Esophagus squamous epithelium (tissue), 5 donors: ENCODE measurements at regions not wholly inside any gene's neighbourhood (a gene's known extent, or its start where the extent isn't known, plus 50 kb on each side); places are given as distances from the start of the nearest gene placed in this dataset.
"Not testable (repeated sequence)": the region's sequence is repeated elsewhere in the genome, so short reads cannot be mapped to it uniquely, and the experiment has no call there.

Experiments used
- DNase-seq: peaks from one replicate; lab custom pipeline; 2025; lab: John Stamatoyannopoulos, UW
- H3K27ac ChIP-seq, 4 donors: fragments of 200-600 bp; sonication (generic); one replicate each; pipeline ENCODE4 v1.5.1; 2016 to 2019; ENCODE audit warnings: mild to moderate bottlenecking in 1 of 4
- H3K27me3 ChIP-seq, 4 donors: fragments of 200-600 bp; sonication (generic); 1 replicate in 3 of 4; 2 replicates in 1 of 4; pipeline versions ENCODE4 v1.5.1 to v1.6.0; 2017 to 2021; ENCODE audit warnings: antibody characterized with exemption in 1 of 4
- H3K36me3 ChIP-seq, 3 donors: fragments of 200-600 bp; sonication (generic); one replicate each; pipeline ENCODE4 v1.5.1; 2016 to 2019
- H3K4me1 ChIP-seq, 3 donors: fragments of 200-600 bp; sonication (generic); one replicate each; pipeline ENCODE4 v1.5.1; 2017 to 2019
- H3K4me3 ChIP-seq, 4 donors: fragments of 200-600 bp; sonication (generic); 1 replicate in 3 of 4; 2 replicates in 1 of 4; pipeline ENCODE4 v1.5.1; 2016 to 2019; ENCODE audit warnings: mild to moderate bottlenecking in 2 of 4, moderate library complexity in 1 of 4
- H3K9me3 ChIP-seq, 3 donors: fragments of 200-600 bp; sonication (generic); one replicate each; pipeline ENCODE4 v1.5.1; 2016 to 2019
- POLR2A ChIP-seq, 4 donors: fragments of 450-650 bp; IDR thresholded peaks; one replicate each; pipeline ENCODE4 v1.6.1; 2017; ENCODE audit warnings: antibody characterized with exemption in 4 of 4, mild to moderate bottlenecking in 4 of 4, moderate library complexity in 3 of 4
- WGBS, 2 donors: methylation state at CpG; one replicate each; pipeline ENCODE4 v1.1.5; 2018; 5-methylcytosine and 5-hydroxymethylcytosine counted together
- intact Hi-C: fragments of 100-400 bp; cut with DNase I; formaldehyde crosslinking; loops from one replicate; pipeline ENCODE4 v1.15.0; 2022
- TF ChIP-seq, protein P1 (sequence below), 6 experiments: fragments of 450-650 bp in 4 of 6; fragments of 200-600 bp in 2 of 6; sonication (generic) in 2 of 6; IDR thresholded peaks; one replicate each; pipeline ENCODE4 v1.5.1; 2016 to 2019; ENCODE audit warnings: antibody characterized with exemption in 6 of 6, mild to moderate bottlenecking in 4 of 6, moderate library complexity in 4 of 6
- donor health status: DM: yes; HTN: yes; CAD: no.

DNA sequence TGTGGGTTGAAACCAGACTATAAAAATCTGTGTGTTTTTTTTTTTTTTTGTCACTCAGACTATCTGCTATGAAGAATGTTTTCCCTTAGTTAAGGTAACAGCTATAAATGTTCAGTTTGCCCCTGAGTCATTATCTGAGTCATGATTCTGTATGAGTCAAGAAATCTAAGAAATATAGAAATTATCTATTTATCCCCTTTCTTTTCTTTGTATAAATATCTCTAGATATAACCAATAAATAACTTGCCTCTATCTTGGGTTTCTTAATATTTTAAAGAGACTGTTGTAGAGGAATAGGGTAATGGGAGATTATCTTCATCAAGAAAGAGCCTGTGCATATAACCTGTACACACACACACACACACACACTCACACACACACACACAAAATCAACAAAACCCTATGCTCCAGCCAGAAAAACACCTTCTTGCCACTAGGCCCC is 161.7 kb upstream of the EEA1 start:
- intact Hi-C loops = no loop called here
- TF ChIP-seq, protein P1, sequence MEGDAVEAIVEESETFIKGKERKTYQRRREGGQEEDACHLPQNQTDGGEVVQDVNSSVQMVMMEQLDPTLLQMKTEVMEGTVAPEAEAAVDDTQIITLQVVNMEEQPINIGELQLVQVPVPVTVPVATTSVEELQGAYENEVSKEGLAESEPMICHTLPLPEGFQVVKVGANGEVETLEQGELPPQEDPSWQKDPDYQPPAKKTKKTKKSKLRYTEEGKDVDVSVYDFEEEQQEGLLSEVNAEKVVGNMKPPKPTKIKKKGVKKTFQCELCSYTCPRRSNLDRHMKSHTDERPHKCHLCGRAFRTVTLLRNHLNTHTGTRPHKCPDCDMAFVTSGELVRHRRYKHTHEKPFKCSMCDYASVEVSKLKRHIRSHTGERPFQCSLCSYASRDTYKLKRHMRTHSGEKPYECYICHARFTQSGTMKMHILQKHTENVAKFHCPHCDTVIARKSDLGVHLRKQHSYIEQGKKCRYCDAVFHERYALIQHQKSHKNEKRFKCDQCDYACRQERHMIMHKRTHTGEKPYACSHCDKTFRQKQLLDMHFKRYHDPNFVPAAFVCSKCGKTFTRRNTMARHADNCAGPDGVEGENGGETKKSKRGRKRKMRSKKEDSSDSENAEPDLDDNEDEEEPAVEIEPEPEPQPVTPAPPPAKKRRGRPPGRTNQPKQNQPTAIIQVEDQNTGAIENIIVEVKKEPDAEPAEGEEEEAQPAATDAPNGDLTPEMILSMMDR (IDR thresholded peaks at IDR 0.05) = no peak
- no peak for TF ChIP-seq POLR2A (IDR thresholded peaks at IDR 0.05)
- DNase-seq = no peak
- Histone ChIP-seq H3K4me3 (no peak overlapping the region), H3K27ac (no peak overlapping the region), H3K27me3 (no peaks in the 10 kb centered on the region), H3K9me3 (peaks cover 0 to 7% (median 3%) of the 10 kb centered on the region in 3 donors), H3K36me3 (no peaks in the 10 kb centered on the region), H3K4me1 (peaks cover 0 to 24% (median 3%) of the 10 kb centered on the region in 3 donors)

GRCh38 chr12:93091886-93092648 is 163.0 kb upstream of the EEA1 start:
- Histone ChIP-seq H3K27ac (peak overlapping the region in 1 of 4 donors; percentile 6), H3K9me3 (no peaks in the 10 kb centered on the region), H3K36me3 (no peaks in the 10 kb centered on the region), H3K4me3 (no peak overlapping the region), H3K4me1 (peaks cover 0 to 24% (median 3%) of the 10 kb centered on the region in 3 donors), H3K27me3 (no peaks in the 10 kb centered on the region)
- DNase-seq = no peak
- 65 to 69% methylated on average over 6 of the region's 6 CpGs for WGBS, 2 donors
- no peak for TF ChIP-seq POLR2A (IDR thresholded peaks at IDR 0.05)
- intact Hi-C loops = no loop called here

DNA sequence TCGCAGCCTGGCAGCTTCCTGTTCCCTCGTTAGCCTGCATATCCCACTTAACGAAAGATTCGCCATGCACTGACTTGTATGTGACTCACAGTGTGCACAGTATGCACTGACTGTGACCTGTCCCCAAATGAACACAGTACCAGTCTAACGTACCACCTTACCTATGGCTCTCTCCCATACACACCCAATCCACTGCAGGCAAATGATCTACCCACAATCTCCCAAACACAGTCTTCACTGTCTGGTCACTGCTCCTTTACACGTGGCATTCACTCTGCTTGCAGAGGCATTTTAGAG is 163.5 kb upstream of the EEA1 start:
- no peak for DNase-seq
- WGBS, 2 donors = 63 to 78% methylated on average over 6 of the region's 6 CpGs

GRCh38 chr12:93093243-93093642 is 164.1 kb upstream of the EEA1 start:
- Histone ChIP-seq H3K4me3 (no peak overlapping the region), H3K36me3 (no peaks in the 10 kb centered on the region), H3K27ac (no peak overlapping the region), H3K27me3 (no peaks in the 10 kb centered on the region), H3K4me1 (peaks cover 0 to 24% (median 3%) of the 10 kb centered on the region in 3 donors), H3K9me3 (no peaks in the 10 kb centered on the region)
- DNase-seq = no peak
- TF ChIP-seq, protein P1 (IDR thresholded peaks at IDR 0.05) = no peak
- no peak for TF ChIP-seq POLR2A (IDR thresholded peaks at IDR 0.05)
- intact Hi-C loops = no loop called here
- 74 to 83% methylated on average over 3 of the region's 3 CpGs for WGBS, 2 donors

More for the DNA sequence above, 163.5 kb upstream of the EEA1 start:
- Histone ChIP-seq H3K27ac (peak overlapping the region in 1 of 4 donors; percentile 6), H3K36me3 (no peaks in the 10 kb centered on the region), H3K4me3 (no peak overlapping the region), H3K4me1 (peaks cover 0 to 24% (median 3%) of the 10 kb centered on the region in 3 donors), H3K9me3 (no peaks in the 10 kb centered on the region), H3K27me3 (no peaks in the 10 kb centered on the region)
- intact Hi-C loops = no loop called here
- TF ChIP-seq, protein P1 (IDR thresholded peaks at IDR 0.05) = no peak
- TF ChIP-seq POLR2A (IDR thresholded peaks at IDR 0.05) = no peak

- DNase-seq, H3K27ac ChIP-seq, H3K27me3 ChIP-seq, intact Hi-C loops, H3K4me3 ChIP-seq, H3K9me3 ChIP-seq, H3K36me3 ChIP-seq: not testable (repeated sequence)
- 63 to 82% methylated on average over 7 to 9 of the region's 9 CpGs for WGBS, 2 donors
- peaks cover 0 to 24% (median 3%) of the 10 kb centered on the region in 3 donors for H3K4me1 ChIP-seq
Observed at GRCh38 chr12:93094222-93094621, 165.1 kb upstream of the EEA1 start.

- DNase-seq = no peak
- no peaks in the 10 kb centered on the region for H3K27me3 ChIP-seq
- H3K27ac ChIP-seq = no peak overlapping the region
- no peaks in the 10 kb centered on the region for H3K36me3 ChIP-seq
- H3K9me3 ChIP-seq = no peaks in the 10 kb centered on the region
- no peak overlapping the region for H3K4me3 ChIP-seq
- WGBS, 2 donors = 60 to 71% methylated on average over 7 of the region's 7 CpGs
- peaks cover 0 to 20% (median 3%) of the 10 kb centered on the region in 3 donors for H3K4me1 ChIP-seq
- TF ChIP-seq, protein P1 (IDR thresholded peaks at IDR 0.05) = no peak
- no peak for TF ChIP-seq POLR2A (IDR thresholded peaks at IDR 0.05)
- intact Hi-C loops = no loop called here
Observed at GRCh38 chr12:93094988-93095737, 166.1 kb upstream of the EEA1 start.
